Peyer's patch (tissue), 4 donors: ENCODE measurements at regions not wholly inside any gene's neighbourhood (a gene's known extent, or its start where the extent isn't known, plus 50 kb on each side); places are given as distances from the start of the nearest gene placed in this dataset.

Experiments used
- CTCF ChIP-seq, 6 experiments: fragments of 450-650 bp in 4 of 6; fragments of 200-600 bp in 2 of 6; sonication (generic) in 1 of 6; IDR thresholded peaks; one replicate each; pipeline ENCODE4 v1.5.1; 2017 to 2019; ENCODE audit warnings: antibody characterized with exemption in 6 of 6, mild to moderate bottlenecking in 3 of 6, moderate library complexity in 1 of 6
- POLR2A ChIP-seq, 2 donors: fragments of 450-650 bp; IDR thresholded peaks; one replicate each; pipeline ENCODE4 v1.5.1; 2017; ENCODE audit warnings: antibody characterized with exemption in 2 of 2, mild to moderate bottlenecking in 2 of 2, moderate library complexity in 2 of 2

GRCh38 chr14:87638196-87638595 lies 354.8 kb downstream of the GALC start:
- TF ChIP-seq CTCF (IDR thresholded peaks at IDR 0.05) = no peak
- no peak for TF ChIP-seq POLR2A (IDR thresholded peaks at IDR 0.05)
